Activated T-cell treated with anti-CD3 and anti-CD28 coated beads for 24 hours (primary cell): ENCODE measurements at regions not wholly inside any gene's neighbourhood (a gene's known extent, or its start where the extent isn't known, plus 50 kb on each side); places are given as distances from the start of the nearest gene placed in this dataset.
"Not testable (repeated sequence)": the region's sequence is repeated elsewhere in the genome, so short reads cannot be mapped to it uniquely, and the experiment has no call there.

Experiments used
- DNase-seq: peaks from one replicate; pipeline ENCODE4 v3.0.0-alpha.2; 2020; ENCODE audit warnings: low read depth

- no peak for DNase-seq
These were observed 833.6 kb downstream of the FLRT2 start for GRCh38 chr14:86363576-86363975.

GRCh38 chr14:86363047-86363446, 833.1 kb downstream of the FLRT2 start:
- no peak for DNase-seq

GRCh38 chr14:86357876-86358275, 827.9 kb downstream of the FLRT2 start:
- no peak for DNase-seq

- DNase-seq: no peak
These were observed 827.2 kb downstream of the FLRT2 start for GRCh38 chr14:86357119-86357518.

- no peak for DNase-seq
These were observed 817.0 kb downstream of the FLRT2 start for GRCh38 chr14:86346818-86347384.

GRCh38 chr14:86334355-86334754, 804.4 kb downstream of the FLRT2 start:
- no peak for DNase-seq

- no peak for DNase-seq
These were observed 803.5 kb downstream of the FLRT2 start for GRCh38 chr14:86333493-86333892.

GRCh38 chr14:86331341-86331740, 801.4 kb downstream of the FLRT2 start:
- DNase-seq: no peak

- no peak for DNase-seq
These were observed 791.2 kb downstream of the FLRT2 start for GRCh38 chr14:86321151-86321550.

GRCh38 chr14:86312154-86312665, 782.3 kb downstream of the FLRT2 start:
- DNase-seq: not testable (repeated sequence)

GRCh38 chr14:86311151-86311550, 781.2 kb downstream of the FLRT2 start:
- no peak for DNase-seq

- no peak for DNase-seq
These were observed 780.7 kb downstream of the FLRT2 start for GRCh38 chr14:86310611-86311010.

GRCh38 chr14:86310148-86310547, 780.2 kb downstream of the FLRT2 start:
- DNase-seq: no peak

GRCh38 chr14:86305058-86305457, 775.1 kb downstream of the FLRT2 start:
- no peak for DNase-seq

- no peak for DNase-seq
These were observed 770.0 kb downstream of the FLRT2 start for GRCh38 chr14:86299994-86300393.

GRCh38 chr14:86296173-86296572, 766.2 kb downstream of the FLRT2 start:
- no peak for DNase-seq

- no peak for DNase-seq
These were observed 758.4 kb downstream of the FLRT2 start for GRCh38 chr14:86288336-86288735.

GRCh38 chr14:86279405-86279804, 749.5 kb downstream of the FLRT2 start:
- no peak for DNase-seq

- DNase-seq: no peak
These were observed 728.0 kb downstream of the FLRT2 start for GRCh38 chr14:86257973-86258372.

GRCh38 chr14:86243158-86243557, 713.2 kb downstream of the FLRT2 start:
- no peak for DNase-seq

- DNase-seq: no peak
These were observed 707.8 kb downstream of the FLRT2 start for GRCh38 chr14:86237733-86238132.

GRCh38 chr14:86221755-86222154, 691.8 kb downstream of the FLRT2 start:
- DNase-seq: no peak

- DNase-seq: no peak
These were observed 691.1 kb downstream of the FLRT2 start for GRCh38 chr14:86221000-86221399.

- no peak for DNase-seq
These were observed 687.6 kb downstream of the FLRT2 start for GRCh38 chr14:86217523-86217922.
